GM12892 (cell line): ENCODE measurements at regions not wholly inside any gene's neighbourhood (a gene's known extent, or its start where the extent isn't known, plus 50 kb on each side); places are given as distances from the start of the nearest gene placed in this dataset.

ENCODE experiments used
- DNase-seq: peaks from one replicate; pipeline ENCODE4 v3.0.0; 2011; ENCODE audit not compliant: insufficient read length
- FAIRE-seq: peaks from 2 replicates; lab custom pipeline; 2011; peaks lifted over from hg19 to GRCh38; lab: Jason Lieb, UNC
- POLR2A ChIP-seq: IDR thresholded peaks from 2 replicates; pipeline ENCODE4 v1.6.1; 2011; ENCODE audit warnings: low read depth, low read length, control low read depth
- POLR2AphosphoS5 ChIP-seq: IDR thresholded peaks from 2 replicates; pipeline ENCODE4 v1.6.1; 2011; ENCODE audit warnings: low read depth, low read length, control low read depth
- TAF1 ChIP-seq: IDR thresholded peaks from 2 replicates; pipeline ENCODE4 v1.6.1; 2011; ENCODE audit warnings: low read depth, mild to moderate bottlenecking, control low read depth, low read length, borderline replicate concordance

- FAIRE-seq (no peak), DNase-seq (no peak)
- TF ChIP-seq POLR2A: no peak
- TF ChIP-seq POLR2AphosphoS5: no peak
- no peak for TF ChIP-seq TAF1
Observed at GRCh38 chr9:4921449-4921848, 63.6 kb upstream of the JAK2 start.

- TF ChIP-seq POLR2A: no peak
- TF ChIP-seq POLR2AphosphoS5: no peak
- no peak for TF ChIP-seq TAF1
- FAIRE-seq (no peak), DNase-seq (no peak)
Observed at GRCh38 chr9:4922101-4922500, 63.0 kb upstream of the JAK2 start.

GRCh38 chr9:4922730-4923129, 62.3 kb upstream of the JAK2 start:
- TF ChIP-seq TAF1: no peak
- TF ChIP-seq POLR2A: no peak
- no peak for TF ChIP-seq POLR2AphosphoS5
- FAIRE-seq (no peak), DNase-seq (no peak)

- DNase-seq (no peak), FAIRE-seq (no peak)
- TF ChIP-seq TAF1 (no peak), POLR2A (no peak), POLR2AphosphoS5 (no peak)
Observed at GRCh38 chr9:4923141-4923540, 61.9 kb upstream of the JAK2 start.

GRCh38 chr9:4923580-4924544, 61.2 kb upstream of the JAK2 start:
- DNase-seq: peak; percentile 25

GRCh38 chr9:4926239-4926638, 58.8 kb upstream of the JAK2 start:
- DNase-seq (no peak), FAIRE-seq (no peak)
- TF ChIP-seq TAF1 (no peak), POLR2A (no peak), POLR2AphosphoS5 (no peak)

More at GRCh38 chr9:4923580-4924544, 61.2 kb upstream of the JAK2 start:
- no peak for TF ChIP-seq TAF1
- no peak for TF ChIP-seq POLR2AphosphoS5
- no peak for TF ChIP-seq POLR2A
- FAIRE-seq: peak; percentile 5

GRCh38 chr9:4927043-4927471, 58.0 kb upstream of the JAK2 start:
- DNase-seq (no peak), FAIRE-seq (peak; percentile 50)
- TF ChIP-seq POLR2AphosphoS5 (no peak), POLR2A (no peak), TAF1 (no peak)

- FAIRE-seq (peak; percentile 27), DNase-seq (no peak)
- no peak for TF ChIP-seq TAF1
- no peak for TF ChIP-seq POLR2A
- no peak for TF ChIP-seq POLR2AphosphoS5
Observed at GRCh38 chr9:4927701-4928100, 57.4 kb upstream of the JAK2 start.

GRCh38 chr9:4929917-4930316, 55.2 kb upstream of the JAK2 start:
- TF ChIP-seq POLR2AphosphoS5 (no peak), POLR2A (no peak)
- FAIRE-seq (no peak), DNase-seq (no peak)

- no peak for FAIRE-seq
Observed at GRCh38 chr9:4932681-4933080, 52.4 kb upstream of the JAK2 start.

GRCh38 chr9:4933177-4933576, 51.9 kb upstream of the JAK2 start:
- TF ChIP-seq POLR2AphosphoS5 (no peak), POLR2A (no peak), TAF1 (no peak)
- no peak for DNase-seq
- FAIRE-seq: no peak

More at GRCh38 chr9:4932681-4933080, 52.4 kb upstream of the JAK2 start:
- no peak for DNase-seq
- no peak for TF ChIP-seq TAF1
- no peak for TF ChIP-seq POLR2AphosphoS5
- TF ChIP-seq POLR2A: no peak

- DNase-seq (no peak), FAIRE-seq (no peak)
- TF ChIP-seq TAF1: no peak
- no peak for TF ChIP-seq POLR2AphosphoS5
- TF ChIP-seq POLR2A: no peak
Observed at GRCh38 chr9:4933861-4934260, 51.2 kb upstream of the JAK2 start.
